HT1080 (cell line): ENCODE measurements at regions not wholly inside any gene's neighbourhood (a gene's known extent, or its start where the extent isn't known, plus 50 kb on each side); places are given as distances from the start of the nearest gene placed in this dataset.

Experiments used
- DNase-seq: peaks from one replicate; pipeline ENCODE4 v3.0.0-alpha.2; 2015; ENCODE audit warnings: low read depth

GRCh38 chr6:167442245-167442644 lies 117.4 kb downstream of the TTLL2 start:
- DNase-seq = no peak

- no peak for DNase-seq
Measured at GRCh38 chr6:167442796-167443680, 118.2 kb downstream of the TTLL2 start.

GRCh38 chr6:167444602-167445346 lies 119.9 kb downstream of the TTLL2 start:
- DNase-seq = no peak

GRCh38 chr6:167445568-167445967 lies 120.7 kb downstream of the TTLL2 start:
- no peak for DNase-seq

GRCh38 chr6:167446046-167446445 lies 121.2 kb downstream of the TTLL2 start:
- DNase-seq = no peak

- no peak for DNase-seq
Measured at GRCh38 chr6:167446971-167447370, 122.1 kb downstream of the TTLL2 start.

GRCh38 chr6:167448378-167448777 lies 123.5 kb downstream of the TTLL2 start:
- no peak for DNase-seq

- DNase-seq = no peak
Measured at GRCh38 chr6:167449094-167449861, 124.4 kb downstream of the TTLL2 start.

GRCh38 chr6:167450626-167451025 lies 125.7 kb downstream of the TTLL2 start:
- DNase-seq = no peak

GRCh38 chr6:167452338-167453081 lies 127.6 kb downstream of the TTLL2 start:
- no peak for DNase-seq

GRCh38 chr6:167453082-167453446 lies 128.2 kb downstream of the TTLL2 start:
- DNase-seq = no peak

- DNase-seq = no peak
Measured at GRCh38 chr6:167454003-167454402, 129.1 kb downstream of the TTLL2 start.

- no peak for DNase-seq
Measured at GRCh38 chr6:167455371-167455770, 130.5 kb downstream of the TTLL2 start.

- DNase-seq = no peak
Measured at GRCh38 chr6:167462514-167463312, 137.8 kb downstream of the TTLL2 start.

GRCh38 chr6:167464177-167464576 lies 139.3 kb downstream of the TTLL2 start:
- DNase-seq = no peak

- DNase-seq = no peak
Measured at GRCh38 chr6:167465482-167465881, 140.6 kb downstream of the TTLL2 start.

GRCh38 chr6:167467282-167467681 lies 142.4 kb downstream of the TTLL2 start:
- DNase-seq = no peak

- no peak for DNase-seq
Measured at GRCh38 chr6:167467793-167468431, 143.0 kb downstream of the TTLL2 start.

- no peak for DNase-seq
Measured at GRCh38 chr6:167469101-167469500, 144.2 kb downstream of the TTLL2 start.

- DNase-seq = no peak
Measured at GRCh38 chr6:167469672-167470071, 144.8 kb downstream of the TTLL2 start.
